ENCODE measurements at regions not wholly inside any gene's neighbourhood (a gene's known extent, or its start where the extent isn't known, plus 50 kb on each side); places are given as distances from the start of the nearest gene placed in this dataset.

DNA sequence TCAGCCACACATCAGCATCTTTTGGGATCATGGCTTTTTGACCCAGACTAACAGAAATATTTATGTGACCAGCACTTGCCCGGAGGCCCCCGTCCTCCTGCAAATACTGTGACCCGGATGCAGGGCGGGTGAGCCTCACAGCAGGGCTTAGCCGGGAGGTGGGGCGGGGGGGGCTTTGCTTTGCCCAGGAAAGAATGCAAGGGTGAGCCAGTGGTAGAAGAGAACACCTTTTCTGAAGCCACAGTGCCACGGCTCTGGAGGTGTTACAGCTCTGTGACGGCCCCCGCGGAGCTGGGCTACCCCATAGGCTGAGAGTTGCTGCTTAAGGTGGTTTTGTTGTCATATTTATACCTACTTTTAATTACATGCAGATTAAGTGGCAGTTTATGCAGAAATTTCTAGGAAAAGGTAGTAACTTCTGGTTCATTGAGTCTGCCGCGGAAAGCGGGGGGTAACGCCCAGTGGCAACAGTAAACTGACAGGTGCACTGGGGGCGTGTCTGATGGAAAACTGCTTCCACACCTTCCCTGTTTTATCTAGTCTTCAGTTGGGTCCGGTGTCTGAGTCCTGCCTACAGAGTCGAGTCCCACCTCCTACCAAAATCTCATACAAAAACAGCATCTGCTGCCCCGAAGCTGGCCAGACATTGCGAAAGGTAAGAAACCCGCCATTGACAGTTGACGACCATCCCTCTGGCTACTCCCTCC is 187.9 kb downstream of the TEX29 start:
- H3K27me3 Mint-ChIP-seq: peaks cover 25% of the 10 kb centered on the region
- ATAC-seq (ENCODE audit: poor library complexity) (no peak), DNase-seq (no peak)
- H3K4me3 ChIP-seq (ENCODE audit: low read length): no peak overlapping the region
- POLR2A ChIA-PET: no interaction called here
- TF ChIP-seq CTCF (IDR thresholded peaks at IDR 0.05): no peak
- H3K4me1 ChIP-seq (ENCODE audit: insufficient read depth, low read length): no peaks in the 10 kb centered on the region
- no peaks in the 10 kb centered on the region for H3K4me1 Mint-ChIP-seq (ENCODE audit: low read depth)
- H3K9me3 ChIP-seq (ENCODE audit: control insufficient read depth in 1 of 2, insufficient read depth in 1 of 2, low read length in 2 of 2): peaks cover 0 to 6% of the 10 kb centered on the region in 2 experiments
- H3K4me3 Mint-ChIP-seq: no peak overlapping the region
- H3K27ac ChIP-seq (ENCODE audit: low read depth in 1 of 2, low read length in 2 of 2): no peak overlapping the region
- no peaks in the 10 kb centered on the region for H3K36me3 ChIP-seq (ENCODE audit: insufficient read depth, low read length)
- no peaks in the 10 kb centered on the region for H3K9me3 Mint-ChIP-seq
- peaks cover 9 to 14% of the 10 kb centered on the region in 2 experiments for H3K27me3 ChIP-seq (ENCODE audit: control insufficient read depth in 1 of 2, insufficient read depth in 2 of 2, low read length in 2 of 2)
- intact Hi-C loops (cut with DNase I, micrococcal nuclease): no loop called here
- no peak overlapping the region for H3K27ac Mint-ChIP-seq
- H3K36me3 Mint-ChIP-seq (ENCODE audit: low read depth): no peaks in the 10 kb centered on the region
- CTCF ChIA-PET: interaction anchor here (0.6 kb wide), 1 partner anchor 1289 kb away, joined by 3 read pairs; no protein-coding TSS in a partner anchor

DNA sequence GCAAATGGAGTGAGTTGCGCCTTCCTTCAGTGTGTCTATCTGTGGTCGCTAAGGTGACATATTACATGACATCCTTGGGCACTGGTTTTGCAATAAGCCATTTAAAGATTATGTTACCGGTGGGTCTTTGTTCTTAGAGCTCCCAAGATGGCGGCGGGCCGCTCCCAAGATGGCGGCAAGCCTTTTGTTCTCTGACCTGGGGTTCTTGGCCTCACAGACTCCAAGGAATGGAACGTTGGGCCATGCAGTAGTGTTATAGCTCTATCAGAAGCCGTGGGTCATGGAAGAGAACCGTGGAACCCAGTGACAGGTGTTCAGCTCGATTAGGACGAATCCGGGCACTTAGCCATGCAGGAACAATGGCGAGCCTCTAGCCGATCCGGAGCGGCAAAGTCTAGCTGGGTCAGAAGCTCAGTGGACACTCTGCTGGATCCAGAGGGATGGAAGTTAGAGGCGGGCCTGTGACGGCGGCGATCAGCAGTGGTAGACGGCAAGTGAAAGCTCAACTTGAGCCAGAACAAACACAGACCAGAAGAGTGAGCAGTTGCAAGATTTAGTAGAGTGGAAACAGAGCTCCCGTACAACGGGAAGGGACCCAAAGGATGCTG is 188.6 kb downstream of the TEX29 start:
- Histone ChIP-seq H3K4me3 (ENCODE audit: low read length) (no peak overlapping the region), H3K27me3 (ENCODE audit: control insufficient read depth in 1 of 2, insufficient read depth in 2 of 2, low read length in 2 of 2) (peaks cover 5 to 7% of the 10 kb centered on the region in 2 experiments), H3K4me1 (ENCODE audit: insufficient read depth, low read length) (no peaks in the 10 kb centered on the region), H3K36me3 (ENCODE audit: insufficient read depth, low read length) (no peaks in the 10 kb centered on the region), H3K27ac (ENCODE audit: low read depth in 1 of 2, low read length in 2 of 2) (no peak overlapping the region), H3K9me3 (ENCODE audit: control insufficient read depth in 1 of 2, insufficient read depth in 1 of 2, low read length in 2 of 2) (peaks cover 0 to 4% of the 10 kb centered on the region in 2 experiments)
- CTCF ChIA-PET: interaction anchor here (0.6 kb wide), 1 partner anchor 1288 kb away, joined by 3 read pairs; no protein-coding TSS in a partner anchor
- H3K9me3 Mint-ChIP-seq: no peaks in the 10 kb centered on the region
- ATAC-seq (ENCODE audit: poor library complexity) (no peak), DNase-seq (no peak)
- intact Hi-C loops (cut with DNase I, micrococcal nuclease): no loop called here
- TF ChIP-seq CTCF (IDR thresholded peaks at IDR 0.05): no peak
- no peak overlapping the region for H3K27ac Mint-ChIP-seq
- no peaks in the 10 kb centered on the region for H3K4me1 Mint-ChIP-seq (ENCODE audit: low read depth)
- H3K36me3 Mint-ChIP-seq (ENCODE audit: low read depth): no peaks in the 10 kb centered on the region
- no peak overlapping the region for H3K4me3 Mint-ChIP-seq
- POLR2A ChIA-PET: no interaction called here
- peaks cover 23% of the 10 kb centered on the region for H3K27me3 Mint-ChIP-seq

- Histone ChIP-seq H3K27ac (ENCODE audit: low read depth in 1 of 2, low read length in 2 of 2) (no peak overlapping the region), H3K4me1 (ENCODE audit: insufficient read depth, low read length) (no peaks in the 10 kb centered on the region), H3K27me3 (ENCODE audit: control insufficient read depth in 1 of 2, insufficient read depth in 2 of 2, low read length in 2 of 2) (peaks cover 0 to 2% of the 10 kb centered on the region in 2 experiments), H3K4me3 (ENCODE audit: low read length) (no peak overlapping the region), H3K9me3 (ENCODE audit: control insufficient read depth in 1 of 2, insufficient read depth in 1 of 2, low read length in 2 of 2) (peaks cover 0 to 13% of the 10 kb centered on the region in 2 experiments), H3K36me3 (ENCODE audit: insufficient read depth, low read length) (no peaks in the 10 kb centered on the region)
- Mint-ChIP-seq H3K4me3 (no peak overlapping the region), H3K27ac (no peak overlapping the region), H3K27me3 (peaks cover 21% of the 10 kb centered on the region), H3K4me1 (ENCODE audit: low read depth) (no peaks in the 10 kb centered on the region), H3K9me3 (no peaks in the 10 kb centered on the region), H3K36me3 (ENCODE audit: low read depth) (no peaks in the 10 kb centered on the region)
- ChIA-PET CTCF (no interaction called here), POLR2A (no interaction called here)
- DNase-seq (no peak), ATAC-seq (ENCODE audit: poor library complexity) (no peak)
- TF ChIP-seq CTCF (IDR thresholded peaks at IDR 0.05): no peak
- intact Hi-C loops (cut with DNase I, micrococcal nuclease): no loop called here
Observed at GRCh38 chr13:111510502-111511218, 190.2 kb downstream of the TEX29 start.

Data from CD4-positive, alpha-beta T cell (primary cell).